CD1c-positive myeloid dendritic cell (primary cell): ENCODE measurements at regions not wholly inside any gene's neighbourhood (a gene's known extent, or its start where the extent isn't known, plus 50 kb on each side); places are given as distances from the start of the nearest gene placed in this dataset.
"Not testable (repeated sequence)": the region's sequence is repeated elsewhere in the genome, so short reads cannot be mapped to it uniquely, and the experiment has no call there.

Source experiments
- DNase-seq: peaks from one replicate; pipeline ENCODE4 v3.0.0-alpha.2; 2016; ENCODE audit errors: extremely low spot score

DNA sequence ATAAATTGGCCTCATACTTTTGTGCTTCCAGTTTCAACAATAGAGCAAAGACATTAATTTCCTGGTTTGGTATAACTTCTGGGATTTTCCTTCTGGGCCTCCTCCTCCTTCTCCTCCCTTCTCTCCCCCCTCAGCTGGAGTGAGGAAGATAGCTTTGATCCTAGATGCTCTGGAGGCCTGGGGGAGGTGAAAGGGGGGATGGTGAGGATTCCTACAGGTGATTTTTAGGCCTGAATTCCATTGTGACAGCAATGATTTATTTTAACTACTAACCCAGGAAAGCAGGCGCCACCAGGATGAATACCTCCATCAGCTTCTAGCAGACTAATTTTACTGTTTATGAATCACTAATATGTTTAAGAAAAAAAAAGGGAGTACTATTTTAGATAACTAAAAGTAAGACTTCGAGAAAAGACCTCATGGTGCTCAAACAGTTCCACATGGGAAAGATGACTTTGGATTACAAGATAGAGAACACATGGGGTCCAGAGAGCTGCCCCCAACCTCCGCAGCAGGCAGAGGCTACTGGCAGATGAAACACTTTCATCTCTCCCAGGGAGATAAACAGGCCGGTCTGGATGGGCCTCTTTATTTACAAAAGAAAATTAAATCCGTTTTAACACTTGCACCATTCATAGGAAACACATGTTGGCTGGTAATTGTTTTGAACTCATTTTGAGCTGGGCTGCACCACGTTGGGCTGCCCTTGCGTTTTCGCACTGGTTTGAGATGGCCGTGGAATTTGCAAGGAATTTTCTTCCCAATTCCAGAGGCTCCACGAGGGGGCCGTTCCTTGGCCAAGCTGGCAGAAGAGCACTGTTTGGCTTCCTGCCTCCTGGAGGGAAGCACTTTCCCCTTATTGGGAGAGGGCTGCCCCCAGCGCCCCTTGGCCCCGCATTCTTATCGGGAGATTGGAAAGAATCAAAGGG is 125.1 kb upstream of the STX18 start:
- DNase-seq, result no peak

- no peak for DNase-seq
Observed at GRCh38 chr4:4666187-4666586, 124.3 kb upstream of the STX18 start.

DNA sequence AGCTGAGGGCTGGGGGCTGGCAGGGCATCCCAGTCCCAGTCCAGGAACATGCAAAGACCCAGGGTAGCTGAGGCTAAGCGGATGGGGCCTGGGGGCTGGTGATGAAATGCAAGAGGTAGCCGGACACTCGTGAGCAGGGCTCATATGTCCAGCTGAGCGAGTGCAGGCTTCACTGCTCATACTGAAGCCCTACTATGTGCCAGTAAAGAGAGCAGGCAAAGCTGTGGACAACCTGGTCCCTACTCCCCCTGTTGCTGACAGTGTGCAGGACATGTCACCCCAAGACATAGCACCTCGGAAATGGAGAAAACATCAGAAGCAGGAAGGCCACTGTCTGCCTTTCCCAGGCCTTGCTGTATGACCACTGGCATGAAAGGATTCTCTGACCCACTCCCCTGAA is 122.4 kb upstream of the STX18 start:
- no peak for DNase-seq

- no peak for DNase-seq
Observed at GRCh38 chr4:4663028-4663427, 121.2 kb upstream of the STX18 start.

GRCh38 chr4:4662230-4662629 is 120.4 kb upstream of the STX18 start:
- no peak for DNase-seq

DNA sequence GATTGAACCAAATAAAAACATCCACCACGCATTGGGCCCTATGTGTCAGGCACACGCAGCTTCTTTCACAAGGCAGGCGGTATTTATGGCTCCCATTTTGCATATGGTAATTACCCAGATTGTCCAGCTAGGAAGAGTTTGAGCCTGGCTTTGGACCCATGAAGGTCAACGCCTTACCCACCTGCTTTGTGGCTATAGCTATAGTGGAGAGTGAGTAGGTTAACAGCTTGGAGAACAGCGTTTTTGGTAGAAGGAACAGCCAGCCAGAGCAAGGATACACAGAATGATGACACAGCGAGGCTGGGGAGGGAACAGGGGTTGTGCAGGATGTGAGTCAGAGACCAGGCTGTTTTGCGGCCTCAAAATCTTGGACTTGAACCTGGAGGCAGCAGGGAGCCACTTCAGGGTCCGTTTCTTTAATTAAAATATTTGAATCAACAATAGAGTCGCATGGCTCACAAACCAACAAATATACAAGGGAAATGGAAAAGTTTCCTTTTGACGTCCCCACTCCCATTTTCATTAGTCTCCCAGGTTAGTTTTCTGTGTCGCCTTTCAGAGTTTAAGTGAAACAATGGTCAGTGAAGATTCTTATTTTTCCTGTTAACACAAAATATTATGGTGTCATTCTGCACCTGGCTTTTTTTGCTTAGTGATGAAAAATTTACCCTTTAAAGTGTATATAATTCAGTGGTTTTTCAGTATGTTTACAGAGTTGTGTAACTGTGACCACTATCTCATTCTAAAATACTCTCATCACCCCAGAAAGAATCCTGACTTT is 118.2 kb upstream of the STX18 start:
- DNase-seq, result no peak

GRCh38 chr4:4658052-4658451 is 116.2 kb upstream of the STX18 start:
- DNase-seq, result no peak

- DNase-seq, result no peak
Observed at GRCh38 chr4:4656977-4657376, 115.1 kb upstream of the STX18 start.

GRCh38 chr4:4655901-4656300 is 114.1 kb upstream of the STX18 start:
- no peak for DNase-seq

GRCh38 chr4:4655011-4655410 is 113.2 kb upstream of the STX18 start:
- no peak for DNase-seq

- DNase-seq, result no peak
Observed at GRCh38 chr4:4651811-4652755, 110.2 kb upstream of the STX18 start.

DNA sequence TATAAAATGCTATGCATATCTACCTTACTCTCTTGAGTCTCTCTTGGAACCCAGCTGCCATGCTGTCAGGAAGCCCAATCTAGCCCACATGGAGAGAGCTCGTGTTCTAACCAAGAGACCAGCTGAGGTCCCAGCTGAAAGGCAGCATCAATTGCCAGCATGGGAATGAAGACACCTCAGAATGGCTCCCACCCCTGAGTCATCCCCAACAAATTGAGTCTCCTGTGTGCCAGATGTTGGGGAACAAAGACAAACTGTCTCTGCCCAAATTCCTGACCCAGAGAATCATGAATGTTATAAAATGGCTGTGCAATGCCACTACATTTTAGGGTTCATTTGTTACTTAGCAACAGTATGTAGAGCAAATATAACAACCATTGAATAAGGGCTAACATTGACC is 105.2 kb upstream of the STX18 start:
- no peak for DNase-seq

DNA sequence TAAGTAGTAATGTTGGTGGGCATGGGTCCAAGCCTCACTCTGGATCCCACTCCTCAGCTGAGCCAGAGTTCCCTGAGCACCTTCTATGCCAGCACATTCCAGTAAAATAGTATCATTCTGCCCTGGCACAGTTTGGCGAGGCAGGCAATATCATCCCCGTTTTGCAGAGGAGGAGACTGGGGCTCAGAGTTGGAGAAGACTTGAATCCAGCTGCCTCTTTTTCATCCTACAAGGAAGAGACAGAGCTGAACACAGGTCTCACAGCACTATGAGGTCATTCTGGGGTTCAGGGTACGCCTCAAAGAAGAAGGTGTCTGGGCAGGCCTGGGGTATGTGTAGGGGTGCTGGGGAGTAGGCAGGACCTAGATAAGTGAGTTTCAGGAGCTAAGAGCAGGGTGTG is 103.9 kb upstream of the STX18 start:
- no peak for DNase-seq

- DNase-seq, result not testable (repeated sequence)
Observed at GRCh38 chr4:4644277-4644676, 102.4 kb upstream of the STX18 start.

DNA sequence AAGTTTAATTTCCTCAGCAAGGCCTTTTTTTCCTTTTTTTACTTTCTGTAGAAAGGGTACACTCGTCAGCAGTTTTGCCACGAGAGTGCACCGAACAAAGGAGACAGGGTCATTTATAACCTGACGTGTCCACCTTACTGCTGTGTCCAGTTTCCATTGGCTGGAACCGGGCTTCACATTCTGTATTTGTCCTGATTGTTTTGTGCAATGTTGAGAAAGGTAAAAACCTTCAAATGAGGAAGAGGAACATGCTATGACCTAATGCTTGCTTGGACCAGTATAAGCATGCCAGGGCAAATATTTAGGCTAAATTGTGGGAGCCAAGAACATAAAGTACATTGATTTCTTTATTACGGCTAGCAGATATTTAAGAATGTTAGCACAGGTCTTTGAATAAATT is 101.9 kb upstream of the STX18 start:
- not testable (repeated sequence) for DNase-seq

GRCh38 chr4:4643306-4643705 is 101.5 kb upstream of the STX18 start:
- DNase-seq, result no peak

GRCh38 chr4:4642496-4643000 is 100.7 kb upstream of the STX18 start:
- no peak for DNase-seq

DNA sequence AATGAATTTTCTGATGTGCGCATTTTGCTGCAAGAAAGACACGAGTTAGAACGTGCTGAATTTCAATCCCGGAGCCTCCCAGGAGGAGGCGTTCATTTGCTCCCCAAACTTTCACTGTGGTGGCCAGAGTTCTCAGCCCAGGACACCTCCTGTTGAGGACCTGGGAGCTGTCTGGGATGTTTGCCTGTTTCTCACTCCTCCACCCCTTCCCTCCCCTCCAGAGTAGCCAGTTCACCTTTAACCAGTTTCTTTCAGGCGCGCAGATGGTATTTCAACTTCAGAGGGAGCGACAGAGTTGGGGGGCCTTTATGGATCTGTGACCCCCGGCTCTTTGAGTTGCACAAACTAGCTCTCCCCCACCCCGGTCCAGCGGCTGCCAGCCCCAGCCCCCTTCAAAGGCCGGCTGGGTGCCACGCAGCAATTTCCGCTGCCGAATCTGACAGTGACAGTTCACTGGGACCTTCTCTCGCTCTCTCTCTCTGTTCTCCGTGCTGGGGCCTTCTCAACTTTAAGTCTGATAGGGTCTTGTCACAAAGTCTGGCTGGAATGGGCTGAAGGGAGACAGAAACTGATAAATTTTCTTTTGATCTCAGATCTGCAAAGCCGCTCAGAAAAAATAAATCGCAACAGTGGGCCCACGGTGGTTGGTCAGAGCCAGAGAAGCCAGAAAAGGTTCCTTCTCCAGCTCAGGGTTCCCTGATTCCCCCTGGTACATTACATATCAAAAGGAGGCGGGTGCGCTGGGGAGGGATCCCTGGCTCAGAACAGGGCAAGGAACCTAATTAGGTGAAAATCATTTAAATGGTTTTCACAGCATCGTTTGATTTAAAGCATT is 100.0 kb upstream of the STX18 start:
- DNase-seq, result no peak

GRCh38 chr4:4641254-4641653 is 99.4 kb upstream of the STX18 start:
- DNase-seq, result no peak

DNA sequence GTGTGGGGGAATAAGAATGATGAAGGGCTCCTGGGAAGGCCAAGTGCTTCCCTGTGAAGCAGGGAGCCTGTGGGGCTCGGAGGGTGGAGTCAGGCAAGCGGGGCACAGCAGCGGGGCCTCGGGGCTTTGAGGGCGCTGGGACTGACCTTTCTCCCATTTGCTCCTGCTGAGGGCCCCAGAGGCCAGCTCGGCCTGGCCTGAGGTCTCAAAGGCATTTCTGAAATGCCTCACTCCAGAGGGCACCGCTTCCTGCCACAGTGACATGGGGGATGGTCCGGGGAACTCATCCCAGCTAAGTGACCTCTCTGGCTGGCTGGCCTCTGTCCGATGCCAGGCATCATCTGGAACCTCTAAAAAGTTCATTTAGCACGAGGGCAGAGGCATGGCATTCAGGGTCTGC is 98.8 kb upstream of the STX18 start:
- no peak for DNase-seq

DNA sequence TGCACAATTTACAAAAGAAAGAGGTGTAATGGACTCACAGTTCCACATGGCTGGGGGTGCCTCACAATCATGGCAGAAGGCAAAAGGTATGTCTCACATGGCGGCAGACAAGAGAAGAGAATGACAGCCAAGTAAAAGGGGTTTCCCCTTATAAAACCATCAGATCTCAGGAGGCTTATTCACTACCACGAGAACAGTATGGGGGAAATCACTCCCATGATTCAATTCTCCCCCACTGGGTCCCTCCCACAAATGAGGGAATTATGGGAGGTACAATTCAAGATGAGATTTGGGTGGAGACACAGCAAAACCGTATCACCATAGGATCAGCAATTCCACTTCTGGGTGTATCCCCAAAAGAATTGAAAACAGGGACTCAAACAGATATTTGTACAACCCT is 97.5 kb upstream of the STX18 start:
- no peak for DNase-seq
